MCF 10A (cell line): ENCODE measurements at regions not wholly inside any gene's neighbourhood (a gene's known extent, or its start where the extent isn't known, plus 50 kb on each side); places are given as distances from the start of the nearest gene placed in this dataset.
A peak's percentile ranks its signal among the peaks of the same experiment; 100 is the strongest.

Experiments
- BruUV-seq: library from RNA; stranded (reverse); fragments of 400-500 nt; replicated peaks from 2 replicates; lab custom pipeline; 2021; lab: Mats Ljungman, UMichigan
- CTCF ChIA-PET: fragments of 300-600 bp; sonication (Branson Sonifier 250); formaldehyde crosslinking; extraction: SDS; loops from one replicate; lab custom pipeline; 2021; ENCODE audit warnings: antibody characterized with exemption, inconsistent platforms; lab: Yijun Ruan, JAX
- POLR2A ChIA-PET: fragments of 300-600, 350-650 bp; sonication (Branson Sonifier 250); formaldehyde crosslinking; extraction: SDS; loops from one replicate; lab custom pipeline; 2020; ENCODE audit warnings: antibody characterized with exemption, inconsistent platforms; lab: Yijun Ruan, JAX
- DNase-seq: peaks from one replicate; pipeline ENCODE4 v3.0.0-alpha.2; 2018; ENCODE audit not compliant: unreplicated experiment
- H3K27ac Mint-ChIP-seq: one replicate; pipeline ENCODE4 v1.8.0; 2022; ENCODE audit warnings: mild to moderate bottlenecking, low read depth, mixed read lengths; ENCODE audit not compliant: unreplicated experiment
- H3K27me3 Mint-ChIP-seq: one replicate; pipeline ENCODE4 v1.8.0; 2022; ENCODE audit warnings: mixed read lengths; ENCODE audit not compliant: insufficient read depth, unreplicated experiment
- H3K36me3 Mint-ChIP-seq: one replicate; pipeline ENCODE4 v1.8.0; 2022; ENCODE audit warnings: mild to moderate bottlenecking, moderate library complexity, mixed read lengths; ENCODE audit not compliant: insufficient read depth, unreplicated experiment
- H3K4me1 Mint-ChIP-seq: one replicate; pipeline ENCODE4 v1.8.0; 2022; ENCODE audit warnings: mixed read lengths; ENCODE audit not compliant: insufficient read depth, unreplicated experiment
- H3K4me3 Mint-ChIP-seq: one replicate; pipeline ENCODE4 v1.8.0; 2022; ENCODE audit warnings: mild to moderate bottlenecking, moderate library complexity, mixed read lengths; ENCODE audit not compliant: unreplicated experiment
- H3K9me3 Mint-ChIP-seq: one replicate; pipeline ENCODE4 v1.8.0; 2022; ENCODE audit warnings: mixed read lengths; ENCODE audit not compliant: unreplicated experiment
- intact Hi-C: fragments of 100-400 bp; cut with micrococcal nuclease; formaldehyde crosslinking; loops from 2 replicates; pipeline ENCODE4 v1.14.1; 2022
- TF ChIP-seq, protein P1 (sequence below): fragments of 200-600 bp; IDR thresholded peaks from one replicate; pipeline ENCODE4 v1.8.0; 2022; ENCODE audit warnings: antibody characterized with exemption, mild to moderate bottlenecking; ENCODE audit not compliant: unreplicated experiment

DNA sequence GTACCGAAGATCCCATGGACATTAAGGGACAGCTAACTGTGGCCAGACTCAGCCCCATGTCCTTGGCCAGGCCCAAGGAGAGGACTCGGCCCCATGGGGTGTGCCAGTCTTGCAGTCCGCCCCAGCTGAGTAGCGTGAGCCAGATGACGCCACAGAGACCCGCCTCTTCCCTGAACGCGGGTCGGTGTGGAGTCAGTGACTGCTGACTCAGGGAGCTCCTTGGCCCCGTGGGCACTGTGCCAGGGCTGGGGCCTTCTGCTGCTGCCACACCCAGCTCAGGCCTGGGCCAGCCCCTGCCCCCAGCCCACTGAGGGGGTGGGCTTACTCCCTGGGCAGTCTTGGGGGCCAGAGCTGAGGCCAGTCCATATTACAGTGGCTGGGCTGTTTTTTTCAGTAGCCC, 52.8 kb downstream of the PLXNA1 start:
- H3K36me3 Mint-ChIP-seq: peaks cover 19% of the 10 kb centered on the region
- DNase-seq: peak; percentile 96
- ChIA-PET POLR2A (interaction anchor here (0.9 to 1.6 kb wide), 7 partner anchors 16 to 421 kb away, joined by 3 to 5 read pairs (median 5); no protein-coding TSS in a partner anchor), CTCF (interaction anchor here (0.7 to 1.3 kb wide), 3 partner anchors 25 to 420 kb away, joined by 3 read pairs; no protein-coding TSS in a partner anchor)
- peaks cover 20% of the 10 kb centered on the region for H3K4me1 Mint-ChIP-seq
- intact Hi-C loops: no loop called here
- H3K4me3 Mint-ChIP-seq: no peak overlapping the region
- H3K9me3 Mint-ChIP-seq: no peaks in the 10 kb centered on the region
- TF ChIP-seq, protein P1, sequence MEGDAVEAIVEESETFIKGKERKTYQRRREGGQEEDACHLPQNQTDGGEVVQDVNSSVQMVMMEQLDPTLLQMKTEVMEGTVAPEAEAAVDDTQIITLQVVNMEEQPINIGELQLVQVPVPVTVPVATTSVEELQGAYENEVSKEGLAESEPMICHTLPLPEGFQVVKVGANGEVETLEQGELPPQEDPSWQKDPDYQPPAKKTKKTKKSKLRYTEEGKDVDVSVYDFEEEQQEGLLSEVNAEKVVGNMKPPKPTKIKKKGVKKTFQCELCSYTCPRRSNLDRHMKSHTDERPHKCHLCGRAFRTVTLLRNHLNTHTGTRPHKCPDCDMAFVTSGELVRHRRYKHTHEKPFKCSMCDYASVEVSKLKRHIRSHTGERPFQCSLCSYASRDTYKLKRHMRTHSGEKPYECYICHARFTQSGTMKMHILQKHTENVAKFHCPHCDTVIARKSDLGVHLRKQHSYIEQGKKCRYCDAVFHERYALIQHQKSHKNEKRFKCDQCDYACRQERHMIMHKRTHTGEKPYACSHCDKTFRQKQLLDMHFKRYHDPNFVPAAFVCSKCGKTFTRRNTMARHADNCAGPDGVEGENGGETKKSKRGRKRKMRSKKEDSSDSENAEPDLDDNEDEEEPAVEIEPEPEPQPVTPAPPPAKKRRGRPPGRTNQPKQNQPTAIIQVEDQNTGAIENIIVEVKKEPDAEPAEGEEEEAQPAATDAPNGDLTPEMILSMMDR: no peak
- H3K27me3 Mint-ChIP-seq: no peaks in the 10 kb centered on the region
- H3K27ac Mint-ChIP-seq: peak overlapping the region; percentile 71
- BruUV-seq: no TSS peak

DNA sequence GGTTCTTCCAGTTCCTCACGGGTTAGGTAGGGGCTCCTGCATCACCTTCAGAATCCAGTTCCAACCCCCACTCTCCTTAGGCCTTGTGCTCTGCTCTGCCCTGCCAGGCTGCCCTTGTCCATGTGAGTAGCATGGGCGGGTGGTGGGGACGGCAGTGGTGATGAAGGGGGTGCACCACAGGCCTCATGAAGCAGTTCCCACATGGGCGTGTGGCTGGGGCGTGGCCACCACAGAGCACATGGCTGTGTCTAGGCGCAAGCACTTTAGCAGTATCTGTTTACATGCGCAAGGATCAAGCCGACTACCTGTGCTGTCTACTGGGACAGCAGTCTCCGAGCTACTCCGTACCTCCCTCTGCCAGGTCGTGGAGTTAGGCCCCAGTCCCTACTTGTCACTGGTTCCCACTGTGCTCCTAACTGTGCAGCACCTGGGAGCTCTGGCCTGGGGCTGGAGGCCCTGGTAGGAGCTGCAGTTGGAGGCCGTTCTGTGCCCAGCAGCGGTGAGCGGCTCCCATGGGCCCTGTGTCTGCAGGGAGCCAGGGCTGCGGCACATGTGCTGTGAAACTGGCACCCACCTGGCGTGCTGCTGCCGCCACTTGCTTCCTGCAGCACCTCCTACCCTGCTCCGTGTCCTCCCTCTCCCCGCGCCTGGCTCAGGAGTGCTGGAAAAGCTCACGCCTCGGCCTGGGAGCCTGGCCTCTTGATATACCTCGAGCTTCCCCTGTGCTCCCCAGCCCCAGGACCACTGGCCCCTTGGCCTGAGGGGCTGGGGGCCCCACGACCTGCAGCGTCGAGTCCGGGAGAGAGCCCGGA, 53.5 kb downstream of the PLXNA1 start:
- DNase-seq: no peak

DNA sequence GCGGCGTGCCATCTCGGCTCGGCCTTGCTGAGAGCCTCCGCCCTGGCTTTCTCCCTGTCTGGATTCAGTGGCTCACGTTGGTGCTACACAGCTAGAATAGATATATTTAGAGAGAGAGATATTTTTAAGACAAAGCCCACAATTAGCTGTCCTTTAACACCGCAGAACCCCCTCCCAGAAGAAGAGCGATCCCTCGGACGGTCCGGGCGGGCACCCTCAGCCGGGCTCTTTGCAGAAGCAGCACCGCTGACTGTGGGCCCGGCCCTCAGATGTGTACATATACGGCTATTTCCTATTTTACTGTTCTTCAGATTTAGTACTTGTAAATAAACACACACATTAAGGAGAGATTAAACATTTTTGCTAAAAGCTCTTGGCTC, 54.1 kb downstream of the PLXNA1 start:
- Mint-ChIP-seq H3K27me3 (no peaks in the 10 kb centered on the region), H3K9me3 (no peaks in the 10 kb centered on the region), H3K27ac (no peak overlapping the region), H3K36me3 (peaks cover 14% of the 10 kb centered on the region), H3K4me3 (no peak overlapping the region), H3K4me1 (peaks cover 20% of the 10 kb centered on the region)
- CTCF ChIA-PET: interaction anchor here (0.6 to 0.7 kb wide), 3 partner anchors 15 to 420 kb away, joined by 3 to 4 read pairs (median 4); no protein-coding TSS in a partner anchor
- BruUV-seq: no TSS peak
- intact Hi-C loops: no loop called here
- TF ChIP-seq, protein P1: no peak
- POLR2A ChIA-PET: interaction anchor here (0.6 to 0.9 kb wide), 2 partner anchors 9 to 12 kb away, joined by 3 to 4 read pairs; no protein-coding TSS in a partner anchor
- no peak for DNase-seq

More for the DNA sequence above, 53.5 kb downstream of the PLXNA1 start:
- H3K9me3 Mint-ChIP-seq: no peaks in the 10 kb centered on the region
- H3K27ac Mint-ChIP-seq: peak overlapping the region; percentile 71
- no TSS peak for BruUV-seq
- H3K27me3 Mint-ChIP-seq: no peaks in the 10 kb centered on the region
- intact Hi-C loops: no loop called here
- POLR2A ChIA-PET: interaction anchor here (0.9 to 1.6 kb wide), 8 partner anchors 9 to 420 kb away, joined by 3 to 5 read pairs (median 4); no protein-coding TSS in a partner anchor
- peaks cover 20% of the 10 kb centered on the region for H3K4me1 Mint-ChIP-seq
- CTCF ChIA-PET: interaction anchor here (0.6 to 1.3 kb wide), 5 partner anchors 16 to 421 kb away, joined by 3 to 4 read pairs (median 3); no protein-coding TSS in a partner anchor
- TF ChIP-seq, protein P1: no peak
- peaks cover 17% of the 10 kb centered on the region for H3K36me3 Mint-ChIP-seq
- H3K4me3 Mint-ChIP-seq: no peak overlapping the region

DNA sequence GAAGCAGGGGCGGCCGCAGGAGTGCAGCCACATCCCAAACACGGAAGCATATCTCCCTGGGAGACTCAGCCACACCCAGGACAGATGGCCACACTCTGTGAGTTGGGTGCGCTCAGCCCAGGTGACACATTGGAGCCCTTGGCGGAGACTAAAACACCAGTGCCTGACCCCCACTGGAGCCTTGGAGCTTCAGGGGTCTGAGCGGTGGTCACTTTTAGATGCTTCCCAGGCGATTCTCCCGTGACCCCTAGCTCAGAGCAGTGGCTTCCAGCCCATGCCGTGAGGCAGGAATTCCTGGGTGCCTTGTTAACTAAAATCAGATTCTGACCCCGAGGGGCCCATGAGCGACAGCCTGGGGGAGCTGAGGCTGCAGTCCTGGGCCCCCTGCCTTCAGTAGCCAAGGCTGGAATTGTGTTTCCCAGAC, 54.5 kb downstream of the PLXNA1 start:
- ChIA-PET POLR2A (interaction anchor here (0.6 to 0.9 kb wide), 2 partner anchors 8 to 11 kb away, joined by 3 to 4 read pairs; no protein-coding TSS in a partner anchor), CTCF (interaction anchor here (0.6 to 0.7 kb wide), 3 partner anchors 15 to 420 kb away, joined by 3 to 4 read pairs (median 4); no protein-coding TSS in a partner anchor)
- no peaks in the 10 kb centered on the region for H3K9me3 Mint-ChIP-seq
- TF ChIP-seq, protein P1: no peak
- intact Hi-C loops: no loop called here
- no peaks in the 10 kb centered on the region for H3K27me3 Mint-ChIP-seq
- no peak overlapping the region for H3K4me3 Mint-ChIP-seq
- H3K36me3 Mint-ChIP-seq: peaks cover 10% of the 10 kb centered on the region
- H3K4me1 Mint-ChIP-seq: peaks cover 20% of the 10 kb centered on the region
- no peak for DNase-seq
- no peak overlapping the region for H3K27ac Mint-ChIP-seq
- BruUV-seq: no TSS peak
